HG03039 (cell line): ENCODE measurements at regions not wholly inside any gene's neighbourhood (a gene's known extent, or its start where the extent isn't known, plus 50 kb on each side); places are given as distances from the start of the nearest gene placed in this dataset.
"Not testable (repeated sequence)": the region's sequence is repeated elsewhere in the genome, so short reads cannot be mapped to it uniquely, and the experiment has no call there.

Source experiments
- ATAC-seq: cut with Tn5 transposase; IDR thresholded peaks from one replicate; pipeline ENCODE4 v1.9.1; 2021; ENCODE audit warnings: mild to moderate bottlenecking, moderate library complexity; ENCODE audit not compliant: unreplicated experiment

DNA sequence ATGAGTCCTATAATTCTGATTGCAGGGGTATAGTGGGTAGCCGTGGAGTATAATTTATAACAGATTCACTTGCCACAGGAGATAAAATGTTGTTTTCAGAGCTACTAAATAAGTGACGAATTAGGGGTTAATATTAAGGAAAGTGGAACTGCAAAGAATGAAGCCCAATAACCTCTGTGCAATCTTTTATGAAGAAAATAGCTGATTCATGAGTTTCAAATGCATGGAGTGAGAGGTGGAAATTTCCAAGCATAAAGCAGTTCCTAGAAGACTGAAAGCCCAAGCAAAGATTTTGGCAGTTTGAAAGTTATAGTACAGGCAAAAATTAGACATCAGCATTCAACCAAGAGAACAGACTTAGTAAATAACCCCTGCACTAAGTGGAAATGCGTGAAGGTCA, 1782.4 kb upstream of the PCDH10 start:
- ATAC-seq = no peak

DNA sequence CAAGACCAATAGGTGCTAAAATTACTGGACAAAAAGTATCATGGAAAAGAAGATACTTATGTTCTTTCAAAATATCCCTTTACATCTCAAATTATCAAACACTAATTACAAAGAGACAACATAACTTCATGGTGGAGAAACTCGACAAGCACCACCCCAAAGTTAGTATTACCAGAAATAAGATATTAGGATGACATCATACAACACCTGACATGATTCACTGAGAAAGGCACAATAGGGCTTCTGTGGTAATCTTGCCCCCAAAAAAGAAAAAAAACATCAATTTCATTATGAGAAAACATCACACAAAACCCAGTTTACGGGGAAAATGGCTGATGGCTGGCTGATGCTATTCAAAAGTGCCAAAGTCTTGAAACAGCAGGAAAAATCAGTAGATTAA, 1781.7 kb upstream of the PCDH10 start:
- no peak for ATAC-seq

DNA sequence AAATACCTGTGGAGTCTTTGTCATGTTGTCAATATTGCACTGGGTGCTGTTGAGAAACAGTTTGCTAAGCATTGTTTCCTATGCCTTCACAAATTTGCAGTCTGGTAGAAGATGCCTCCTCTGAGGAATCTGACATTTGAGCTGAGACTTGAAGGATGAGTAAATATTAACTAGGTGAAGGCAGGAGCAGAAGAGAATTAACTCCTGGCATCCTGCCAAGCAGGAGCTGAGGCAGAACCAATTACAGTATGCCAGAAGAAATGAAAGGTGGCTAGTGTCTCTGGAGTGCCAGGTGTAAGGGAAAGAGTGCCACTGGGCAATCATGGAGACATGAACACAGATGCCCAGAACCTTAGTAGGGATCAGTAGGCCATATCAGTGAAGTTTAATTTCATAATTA, 1778.2 kb upstream of the PCDH10 start:
- ATAC-seq = no peak

DNA sequence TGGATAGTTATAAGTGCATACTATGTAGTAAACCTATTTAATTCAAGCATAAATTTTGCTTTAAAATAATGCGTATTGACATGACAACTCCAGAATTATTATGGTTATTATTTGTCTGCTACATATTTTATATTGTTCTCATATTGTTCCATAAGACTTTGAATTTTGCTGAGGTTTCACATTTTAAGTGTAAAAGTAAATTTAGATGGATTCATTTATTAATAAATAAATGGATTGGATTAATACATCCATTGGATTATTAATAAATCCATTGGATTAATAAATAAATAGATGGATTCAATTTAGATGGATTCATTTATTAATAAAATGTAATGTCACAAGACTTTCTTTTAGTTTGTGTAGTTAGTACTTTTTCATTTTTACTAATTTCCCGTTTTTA, 1768.0 kb upstream of the PCDH10 start:
- no peak for ATAC-seq

DNA sequence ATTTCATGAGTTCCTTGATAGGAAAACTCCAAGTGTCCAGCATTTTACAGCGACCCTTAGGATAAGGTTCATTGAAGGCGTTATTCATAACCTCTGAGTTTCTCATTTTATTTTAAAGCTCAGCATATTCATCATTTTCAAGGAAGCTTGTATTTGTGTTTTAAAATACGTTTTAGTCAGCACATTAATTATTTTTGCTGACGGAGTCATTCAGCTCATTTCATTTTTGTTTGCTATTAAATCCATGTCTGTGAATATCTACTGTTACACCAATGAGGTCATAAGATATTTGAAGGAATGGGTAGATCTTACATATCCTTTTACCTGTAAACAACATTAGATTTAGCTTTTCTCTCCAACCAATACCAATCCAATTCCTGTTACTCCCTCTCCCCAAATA, 1766.3 kb upstream of the PCDH10 start:
- no peak for ATAC-seq

DNA sequence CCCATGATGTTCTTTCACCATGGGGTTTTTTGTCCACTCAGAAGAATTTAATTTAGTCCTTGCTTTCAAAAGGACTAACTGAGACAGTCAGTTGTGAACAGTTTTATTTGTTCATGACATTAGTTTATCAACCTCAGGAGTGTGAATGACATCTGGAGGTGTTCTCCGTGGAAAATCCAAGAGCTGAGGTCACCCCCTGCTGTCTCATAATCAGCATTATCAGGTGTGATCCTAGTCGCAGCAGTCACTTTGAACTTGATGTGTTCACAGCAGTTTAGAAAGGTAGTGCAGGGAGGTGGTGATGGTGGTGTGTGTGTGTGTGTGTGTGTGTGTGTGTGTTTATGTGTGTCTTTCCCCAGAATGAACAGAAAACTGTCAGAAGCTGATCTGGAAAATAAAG, 1760.8 kb upstream of the PCDH10 start:
- ATAC-seq = no peak

DNA sequence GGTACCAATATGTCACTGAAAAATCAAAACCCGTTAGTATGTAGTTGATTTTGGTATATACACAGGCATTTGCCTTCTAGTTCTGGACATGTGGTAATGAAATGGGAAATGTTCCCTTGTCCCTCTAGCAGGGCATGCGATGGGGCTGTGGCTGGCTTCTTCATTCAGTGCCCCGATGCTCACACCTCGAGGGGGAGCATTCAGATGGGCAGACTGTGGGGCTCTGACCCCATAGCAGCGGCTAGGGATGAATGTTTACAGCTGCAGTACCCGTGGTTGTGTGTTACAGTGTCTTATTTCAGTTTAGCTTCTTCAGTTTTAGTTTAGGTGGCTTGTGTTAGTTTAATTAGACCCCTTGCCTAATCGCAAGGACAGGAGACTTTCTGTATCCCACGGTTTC, 1741.0 kb upstream of the PCDH10 start:
- no peak for ATAC-seq

DNA sequence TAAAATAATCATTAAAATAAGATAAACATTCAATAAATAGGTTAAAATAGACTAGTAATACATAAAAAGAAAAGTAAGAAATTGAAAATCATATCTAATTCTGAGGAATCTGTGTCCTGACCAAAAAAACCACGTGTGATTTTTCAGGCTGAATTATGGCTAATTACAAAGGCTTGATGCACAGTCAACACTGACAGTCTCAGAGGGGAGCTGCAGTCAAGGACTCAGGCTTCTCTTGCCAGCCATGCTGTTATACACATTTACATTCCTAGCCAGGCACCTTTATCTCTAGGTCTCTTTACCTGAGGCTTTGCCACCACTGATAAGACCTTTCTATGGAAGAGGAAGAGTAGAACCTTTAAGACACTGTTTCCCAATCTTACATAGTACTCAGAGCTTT, 1737.7 kb upstream of the PCDH10 start:
- ATAC-seq = no peak

DNA sequence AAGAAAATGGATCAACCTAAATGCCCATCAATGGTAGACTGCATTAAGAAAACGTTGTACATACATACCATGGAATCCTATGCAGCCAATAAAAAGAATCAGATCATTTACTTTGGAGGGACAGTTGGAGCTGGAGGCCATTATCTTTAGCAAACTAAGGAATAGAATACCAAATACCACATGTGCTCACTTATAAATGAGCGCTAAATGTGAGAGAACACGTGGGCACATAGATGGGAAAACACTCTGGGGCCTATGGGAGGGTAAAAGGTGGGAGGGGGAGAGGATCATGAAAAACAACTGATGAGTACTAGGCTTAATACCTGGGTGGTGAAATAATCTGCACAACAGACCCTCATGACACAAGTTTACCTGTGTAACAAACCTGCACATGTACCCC, 1729.9 kb upstream of the PCDH10 start:
- ATAC-seq = no peak

DNA sequence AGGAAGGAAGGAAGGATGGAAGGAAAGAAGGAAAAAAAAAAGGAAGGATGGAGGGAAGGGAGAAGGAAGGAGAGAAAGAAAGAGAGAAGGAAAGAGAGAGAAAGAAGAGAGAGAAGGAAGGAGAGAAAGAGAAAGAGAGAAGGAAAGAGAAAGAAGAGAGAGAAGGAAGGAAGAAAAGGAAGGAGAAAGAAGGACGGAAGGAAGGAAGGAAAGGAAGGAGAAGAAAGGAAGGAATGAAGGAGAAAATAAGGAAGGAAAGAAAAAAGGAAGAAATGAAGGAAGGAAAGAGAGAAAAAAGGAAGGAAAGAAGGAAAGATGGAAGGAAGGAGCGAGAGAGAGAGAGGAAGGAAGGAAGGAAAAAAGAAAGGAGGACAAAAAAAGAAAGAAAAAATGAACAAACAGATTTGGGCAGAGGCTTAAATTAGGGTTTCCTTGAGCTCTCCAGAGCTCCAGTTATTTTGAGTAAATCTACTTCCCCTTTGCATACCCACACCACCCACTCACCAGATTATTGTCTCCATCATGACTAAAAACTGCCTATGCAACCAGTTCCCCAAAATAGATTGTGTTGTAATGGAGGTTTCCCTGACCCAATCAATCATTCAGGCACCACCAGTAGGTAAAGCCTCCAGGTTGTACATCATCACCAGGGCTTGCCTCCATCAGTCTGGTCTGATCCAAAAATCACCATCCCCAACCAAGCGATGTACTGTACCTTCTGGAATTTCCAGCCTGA, 1722.9 kb upstream of the PCDH10 start:
- ATAC-seq = no peak

DNA sequence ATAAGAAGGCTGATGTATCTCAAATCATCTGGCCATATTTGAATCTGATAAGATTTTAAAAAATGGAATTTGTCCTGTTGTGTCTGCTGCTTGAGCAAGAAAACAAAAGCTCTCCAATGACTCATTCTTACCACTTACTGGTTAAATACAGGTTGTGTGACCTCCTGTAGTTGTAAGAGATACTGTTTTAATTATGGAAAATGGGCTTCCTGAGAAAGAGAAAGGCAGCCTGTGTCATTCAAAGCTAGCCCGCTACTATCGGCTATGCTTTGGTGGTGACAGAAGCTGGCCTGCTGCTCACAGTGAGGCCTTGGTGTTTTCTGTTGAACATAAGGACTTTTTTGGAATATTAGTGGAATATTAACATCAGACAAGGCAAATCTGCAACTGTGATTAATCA, 1722.1 kb upstream of the PCDH10 start:
- ATAC-seq = no peak

DNA sequence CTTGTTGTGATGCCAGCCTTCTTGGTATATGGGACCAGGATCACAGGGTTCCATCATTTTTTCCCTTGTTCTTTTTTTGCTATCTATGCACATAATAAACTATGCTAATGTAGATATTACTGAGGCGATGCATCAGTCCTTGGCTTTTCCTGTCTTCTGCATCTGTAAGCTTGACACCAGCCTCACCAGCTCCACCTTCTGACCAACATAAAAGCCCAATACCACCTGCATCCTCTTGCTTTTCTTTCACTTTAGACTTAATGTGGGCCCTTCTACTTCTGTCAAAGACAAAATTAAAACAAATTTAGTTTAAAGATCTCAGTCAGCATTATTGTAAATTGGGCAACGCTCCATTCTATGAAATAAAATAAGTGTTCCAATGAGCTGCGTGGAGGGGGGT, 1718.8 kb upstream of the PCDH10 start:
- no peak for ATAC-seq

DNA sequence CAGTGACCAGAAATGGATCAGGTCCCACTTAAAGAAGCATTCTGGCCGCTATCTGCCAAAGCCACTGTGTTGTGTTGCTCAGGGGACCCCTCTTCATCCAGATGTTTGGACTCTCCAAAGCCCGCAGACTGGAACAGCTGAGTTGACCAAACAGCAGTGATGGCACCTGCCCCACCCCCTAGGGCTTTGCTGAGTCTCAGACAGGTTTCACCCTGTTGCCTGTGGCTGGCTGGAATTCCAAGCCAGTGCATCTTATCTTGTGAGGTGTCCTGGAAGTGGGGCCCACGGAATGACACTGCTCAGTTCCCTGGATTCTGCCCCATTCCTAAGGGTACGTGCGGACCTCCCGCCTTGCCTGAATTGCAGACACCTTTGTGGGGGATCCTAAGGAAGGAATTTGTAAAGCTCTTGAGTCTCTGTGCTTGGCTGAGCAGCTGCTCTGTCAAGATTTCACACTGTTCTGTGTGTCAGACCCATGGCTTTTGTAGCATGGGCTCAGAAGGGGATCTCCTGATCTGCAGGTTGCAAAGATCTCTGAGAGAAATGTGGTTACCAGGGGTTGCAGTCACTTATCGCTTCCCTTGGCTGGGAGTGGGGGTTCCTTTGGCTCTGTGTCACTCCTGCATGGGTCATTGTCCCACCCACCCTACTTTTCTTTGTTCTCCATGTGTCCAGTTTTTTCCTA, 1707.9 kb upstream of the PCDH10 start:
- no peak for ATAC-seq

DNA sequence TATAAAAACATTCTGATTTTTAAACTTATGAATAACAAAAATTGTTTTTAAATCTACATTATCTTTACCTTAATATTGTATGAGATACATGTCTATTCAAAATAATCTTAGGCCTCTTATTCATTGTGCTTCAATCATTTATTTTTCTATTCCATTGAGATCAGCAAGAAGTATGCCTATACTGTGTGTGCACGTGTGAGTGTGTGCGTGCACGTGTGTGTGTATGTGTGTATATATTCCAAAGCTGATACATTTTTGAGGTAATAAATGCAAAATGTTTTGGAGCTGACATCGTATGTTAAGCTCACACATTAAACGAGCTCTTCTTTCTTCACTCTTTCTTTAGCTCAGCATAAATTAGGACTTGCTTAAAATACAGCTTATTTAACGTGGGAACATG, 1701.2 kb upstream of the PCDH10 start:
- ATAC-seq = no peak

DNA sequence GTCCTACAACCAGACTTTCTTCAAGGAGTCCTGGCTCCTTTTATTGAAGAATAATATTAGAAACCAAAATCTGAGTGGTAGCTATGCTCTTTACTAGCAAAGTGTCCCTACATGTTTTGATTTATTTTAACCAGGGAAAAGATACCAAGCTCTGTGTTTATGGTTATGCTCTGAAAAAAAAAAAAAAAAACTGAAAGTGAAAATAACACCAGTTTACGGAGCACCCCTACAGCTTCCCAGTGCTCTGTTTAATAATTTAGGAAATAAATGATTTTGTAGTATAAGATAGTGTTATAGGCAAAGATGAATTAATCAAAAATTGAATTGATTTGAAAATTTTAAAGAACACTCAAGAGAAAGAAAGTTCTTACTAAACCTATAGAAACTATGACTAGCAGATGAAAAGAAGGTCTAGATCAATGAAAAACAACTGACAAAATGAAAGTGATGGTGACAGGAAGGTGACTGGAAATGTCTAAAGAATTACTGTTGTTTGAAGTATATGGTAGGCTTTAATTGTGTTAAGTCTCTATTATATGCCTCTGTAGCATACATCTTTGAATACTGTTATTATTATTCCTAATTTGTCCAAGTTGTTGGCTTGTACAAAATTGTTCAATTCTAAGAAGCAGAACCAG, 1698.4 kb upstream of the PCDH10 start:
- ATAC-seq = no peak

DNA sequence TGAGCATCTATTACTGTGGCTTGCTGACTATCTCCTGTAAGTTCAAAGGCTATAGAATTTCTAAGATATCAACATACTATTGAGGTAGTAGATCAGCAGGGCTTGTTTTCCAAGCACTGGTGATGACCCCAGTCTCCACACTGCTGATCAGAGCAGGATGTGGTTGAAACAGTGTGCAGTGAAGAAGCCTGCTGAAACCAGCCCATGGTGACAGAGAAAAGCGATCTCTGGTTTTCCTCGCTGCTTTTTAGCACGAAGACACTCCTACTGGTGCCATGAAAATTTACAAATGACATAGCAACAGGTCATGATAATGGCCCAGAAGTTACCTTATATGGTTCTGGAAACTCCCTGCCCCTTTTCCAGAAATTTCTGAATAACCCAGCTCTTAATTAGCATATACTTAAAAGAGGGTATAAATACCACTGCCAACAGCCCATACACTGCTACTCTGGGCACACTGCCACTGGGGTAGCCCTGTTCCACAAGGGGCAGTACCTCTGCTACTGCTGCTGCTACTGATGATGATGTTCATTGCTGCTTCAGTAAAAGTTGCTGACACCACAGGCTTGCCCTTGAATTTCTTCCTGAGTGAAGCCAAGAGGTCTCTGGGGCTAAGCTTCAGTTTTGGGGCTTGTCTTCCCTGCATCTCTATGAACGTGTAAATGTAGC, 1689.5 kb upstream of the PCDH10 start:
- ATAC-seq = no peak

DNA sequence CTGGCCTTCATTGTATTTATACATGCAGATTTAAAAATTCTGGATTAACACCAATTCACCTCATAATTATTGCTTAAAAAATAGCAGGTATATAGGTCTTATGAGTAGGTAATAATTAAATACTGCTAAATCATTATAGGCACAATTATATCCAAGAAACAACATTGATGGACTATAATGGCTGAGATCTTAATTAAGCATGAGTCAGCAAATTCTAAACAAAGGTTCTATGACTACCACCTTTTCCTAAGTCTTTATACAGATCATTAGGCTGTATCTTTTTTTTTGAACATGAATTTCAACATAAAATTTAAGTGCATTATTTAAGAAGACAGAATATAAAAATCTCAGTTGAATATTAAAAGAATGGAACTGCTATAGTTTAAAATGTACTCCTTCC, 1678.7 kb upstream of the PCDH10 start:
- ATAC-seq = no peak

DNA sequence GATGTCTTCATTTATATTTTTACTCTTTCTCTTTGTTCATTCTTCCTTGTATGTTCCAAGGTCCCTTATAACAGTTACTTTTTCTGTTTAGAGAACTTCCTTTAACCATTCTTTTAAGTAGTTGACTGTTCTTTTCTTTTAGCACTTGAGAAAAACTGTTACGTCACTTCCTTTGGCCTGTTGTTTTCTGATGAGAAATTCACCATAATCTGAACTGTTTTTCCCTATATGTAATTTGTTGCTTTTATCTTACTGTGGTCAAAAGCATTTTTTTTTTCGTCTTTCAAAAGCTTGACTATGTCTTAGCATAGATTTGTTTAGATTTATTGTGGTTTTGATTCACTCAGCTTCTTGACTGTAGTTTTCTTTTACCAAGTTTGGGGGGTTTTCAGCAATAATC, 1660.3 kb upstream of the PCDH10 start:
- ATAC-seq = no peak

DNA sequence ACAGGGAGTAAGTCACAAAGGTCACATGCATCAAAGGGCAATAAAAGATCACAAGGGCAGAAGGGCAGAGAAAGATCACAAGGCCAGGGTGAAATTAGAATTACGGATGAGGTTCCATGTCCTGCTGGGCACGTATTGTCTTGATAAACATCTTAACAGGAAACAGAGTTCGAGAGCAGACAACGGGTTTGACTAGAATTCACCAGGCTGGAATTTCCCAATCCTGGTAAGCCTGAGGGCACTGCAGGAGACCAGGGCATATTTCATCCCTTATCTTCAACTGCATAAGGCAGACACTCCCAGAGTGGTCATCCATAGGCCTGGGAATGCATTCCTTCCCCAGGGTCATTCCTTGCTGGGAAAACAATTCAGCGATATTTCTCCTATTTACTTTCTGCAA, 1652.9 kb upstream of the PCDH10 start:
- ATAC-seq = not testable (repeated sequence)

DNA sequence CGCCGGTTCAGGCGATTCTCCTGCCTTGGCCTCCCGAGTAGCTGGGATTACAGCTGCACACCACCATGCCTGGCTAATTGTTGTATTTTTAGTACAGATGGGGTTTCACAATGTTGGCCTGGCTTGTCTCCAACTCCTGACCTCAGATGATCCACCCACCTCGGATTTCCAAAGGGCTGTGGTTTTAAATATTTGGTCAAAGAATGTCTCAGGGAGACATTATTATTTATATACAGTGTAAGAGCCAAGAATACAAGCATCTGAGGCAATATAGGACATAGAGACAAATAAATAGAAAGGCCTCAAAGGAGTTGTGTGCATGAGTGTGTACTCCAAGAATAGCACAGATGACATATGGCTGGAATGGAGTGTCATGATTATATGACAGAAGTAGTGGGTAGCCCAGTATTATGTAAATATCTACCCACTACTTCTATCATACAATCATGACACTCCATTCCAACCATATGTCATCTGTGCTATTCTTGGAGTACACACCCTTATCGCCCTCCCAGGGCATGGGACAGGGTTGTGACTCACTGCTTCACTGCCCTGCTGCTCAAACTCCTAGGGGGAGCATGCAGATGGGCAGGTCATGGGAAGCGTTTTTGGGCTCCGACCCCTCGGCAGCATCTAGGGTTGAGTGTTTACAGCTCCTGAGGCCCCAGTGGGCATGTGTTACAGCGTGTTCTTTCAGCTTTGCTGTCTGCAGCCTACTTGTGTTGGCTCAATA, 1649.8 kb upstream of the PCDH10 start:
- no peak for ATAC-seq

DNA sequence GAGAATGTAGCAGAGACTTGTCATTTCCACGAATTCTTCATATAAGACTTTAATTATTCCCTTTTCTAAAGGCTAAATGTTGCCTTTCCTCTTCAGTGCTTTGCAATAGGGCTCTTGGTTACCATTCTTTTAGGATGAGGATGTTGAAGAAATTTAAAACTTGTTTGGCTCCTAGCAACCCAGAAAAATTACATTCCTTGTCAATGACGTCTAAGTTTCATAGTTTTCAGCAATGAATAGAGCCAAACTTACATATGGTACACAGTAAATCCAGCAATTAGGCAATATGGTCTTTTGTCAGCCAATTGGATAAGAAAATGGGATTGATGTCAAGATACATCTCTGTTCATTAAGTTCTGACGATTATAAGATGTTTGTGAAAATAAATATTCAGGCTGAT, 1639.6 kb upstream of the PCDH10 start:
- no peak for ATAC-seq
